Activated T-helper 17 cell treated with anti-CD3 and anti-CD28 coated beads, Interleukin-2, amount 50 U/mL, for 72 hours (primary cell): ENCODE measurements at regions not wholly inside any gene's neighbourhood (a gene's known extent, or its start where the extent isn't known, plus 50 kb on each side); places are given as distances from the start of the nearest gene placed in this dataset.

Experiments used
- ATAC-seq: fragments of 150-1000 bp; cut with Tn5 transposase; replicated peaks from 2 replicates; pipeline ENCODE4 v1.10.0; 2021; ENCODE audit warnings: mild to moderate bottlenecking, moderate library complexity
- H3K27ac Mint-ChIP-seq: one replicate; pipeline ENCODE4 v1.8.0; 2022; ENCODE audit warnings: mixed read lengths
- H3K27me3 Mint-ChIP-seq: one replicate; pipeline ENCODE4 v1.8.0; 2022; ENCODE audit warnings: mixed read lengths
- H3K36me3 Mint-ChIP-seq: one replicate; pipeline ENCODE4 v1.8.0; 2022; ENCODE audit warnings: low read depth, mild to moderate bottlenecking, mixed read lengths
- H3K4me1 Mint-ChIP-seq: one replicate; pipeline ENCODE4 v1.8.0; 2022; ENCODE audit warnings: mixed read lengths
- H3K4me3 Mint-ChIP-seq: one replicate; pipeline ENCODE4 v1.8.0; 2022; ENCODE audit warnings: mild to moderate bottlenecking, mixed read lengths
- H3K9me3 Mint-ChIP-seq: one replicate; pipeline ENCODE4 v1.8.0; 2022; ENCODE audit warnings: mixed read lengths

GRCh38 chr21:16378525-16378924, 648.7 kb downstream of the USP25 start:
- Mint-ChIP-seq H3K27me3 (no peaks in the 10 kb centered on the region), H3K27ac (no peak overlapping the region), H3K9me3 (no peaks in the 10 kb centered on the region), H3K4me1 (no peaks in the 10 kb centered on the region), H3K36me3 (no peaks in the 10 kb centered on the region), H3K4me3 (no peak overlapping the region)
- ATAC-seq, result no peak

GRCh38 chr21:16388291-16388690, 658.5 kb downstream of the USP25 start:
- no peak for ATAC-seq
- H3K36me3 Mint-ChIP-seq, result no peaks in the 10 kb centered on the region
- no peaks in the 10 kb centered on the region for H3K27me3 Mint-ChIP-seq
- H3K27ac Mint-ChIP-seq, result no peak overlapping the region
- H3K4me1 Mint-ChIP-seq, result no peaks in the 10 kb centered on the region
- H3K9me3 Mint-ChIP-seq, result peaks cover 5% of the 10 kb centered on the region
- no peak overlapping the region for H3K4me3 Mint-ChIP-seq

- Mint-ChIP-seq H3K36me3 (no peaks in the 10 kb centered on the region), H3K4me1 (no peaks in the 10 kb centered on the region), H3K27me3 (no peaks in the 10 kb centered on the region), H3K9me3 (peaks cover 5% of the 10 kb centered on the region), H3K4me3 (no peak overlapping the region), H3K27ac (no peak overlapping the region)
- ATAC-seq, result no peak
These were observed 659.3 kb downstream of the USP25 start for GRCh38 chr21:16388911-16389560.

- Mint-ChIP-seq H3K27ac (no peak overlapping the region), H3K36me3 (no peaks in the 10 kb centered on the region), H3K9me3 (peaks cover 5% of the 10 kb centered on the region), H3K27me3 (no peaks in the 10 kb centered on the region), H3K4me1 (no peaks in the 10 kb centered on the region), H3K4me3 (no peak overlapping the region)
- no peak for ATAC-seq
These were observed 659.9 kb downstream of the USP25 start for GRCh38 chr21:16389643-16390042.

- Mint-ChIP-seq H3K4me3 (no peak overlapping the region), H3K27ac (no peak overlapping the region), H3K4me1 (no peaks in the 10 kb centered on the region), H3K36me3 (no peaks in the 10 kb centered on the region), H3K9me3 (peaks cover 11% of the 10 kb centered on the region), H3K27me3 (no peaks in the 10 kb centered on the region)
- no peak for ATAC-seq
These were observed 665.5 kb downstream of the USP25 start for GRCh38 chr21:16395285-16395684.

GRCh38 chr21:16402752-16403151, 673.0 kb downstream of the USP25 start:
- H3K9me3 Mint-ChIP-seq, result no peaks in the 10 kb centered on the region
- H3K4me1 Mint-ChIP-seq, result no peaks in the 10 kb centered on the region
- H3K27ac Mint-ChIP-seq, result no peak overlapping the region
- no peak for ATAC-seq
- H3K36me3 Mint-ChIP-seq, result no peaks in the 10 kb centered on the region
- H3K4me3 Mint-ChIP-seq, result no peak overlapping the region
- H3K27me3 Mint-ChIP-seq, result no peaks in the 10 kb centered on the region

GRCh38 chr21:16404776-16405175, 675.0 kb downstream of the USP25 start:
- H3K4me1 Mint-ChIP-seq, result no peaks in the 10 kb centered on the region
- no peaks in the 10 kb centered on the region for H3K9me3 Mint-ChIP-seq
- H3K27ac Mint-ChIP-seq, result no peak overlapping the region
- no peaks in the 10 kb centered on the region for H3K36me3 Mint-ChIP-seq
- no peak overlapping the region for H3K4me3 Mint-ChIP-seq
- no peaks in the 10 kb centered on the region for H3K27me3 Mint-ChIP-seq
- ATAC-seq, result no peak

- Mint-ChIP-seq H3K36me3 (no peaks in the 10 kb centered on the region), H3K27me3 (no peaks in the 10 kb centered on the region), H3K4me3 (no peak overlapping the region), H3K27ac (no peak overlapping the region), H3K4me1 (no peaks in the 10 kb centered on the region), H3K9me3 (no peaks in the 10 kb centered on the region)
- no peak for ATAC-seq
These were observed 676.6 kb downstream of the USP25 start for GRCh38 chr21:16406355-16406754.

GRCh38 chr21:16407403-16408240, 677.8 kb downstream of the USP25 start:
- no peak overlapping the region for H3K4me3 Mint-ChIP-seq
- no peaks in the 10 kb centered on the region for H3K27me3 Mint-ChIP-seq
- ATAC-seq, result no peak

GRCh38 chr21:16408280-16408679, 678.5 kb downstream of the USP25 start:
- H3K27ac Mint-ChIP-seq, result no peak overlapping the region
- no peak overlapping the region for H3K4me3 Mint-ChIP-seq
- H3K27me3 Mint-ChIP-seq, result no peaks in the 10 kb centered on the region
- no peaks in the 10 kb centered on the region for H3K36me3 Mint-ChIP-seq
- ATAC-seq, result no peak
- H3K9me3 Mint-ChIP-seq, result no peaks in the 10 kb centered on the region
- H3K4me1 Mint-ChIP-seq, result no peaks in the 10 kb centered on the region

More at GRCh38 chr21:16407403-16408240, 677.8 kb downstream of the USP25 start:
- no peaks in the 10 kb centered on the region for H3K4me1 Mint-ChIP-seq
- no peaks in the 10 kb centered on the region for H3K9me3 Mint-ChIP-seq
- no peak overlapping the region for H3K27ac Mint-ChIP-seq
- no peaks in the 10 kb centered on the region for H3K36me3 Mint-ChIP-seq

GRCh38 chr21:16409352-16409751, 679.6 kb downstream of the USP25 start:
- Mint-ChIP-seq H3K27me3 (no peaks in the 10 kb centered on the region), H3K27ac (no peak overlapping the region), H3K36me3 (no peaks in the 10 kb centered on the region)

GRCh38 chr21:16418226-16418625, 688.4 kb downstream of the USP25 start:
- H3K4me1 Mint-ChIP-seq, result no peaks in the 10 kb centered on the region
- H3K9me3 Mint-ChIP-seq, result peaks cover 3% of the 10 kb centered on the region
- no peaks in the 10 kb centered on the region for H3K27me3 Mint-ChIP-seq
- no peak for ATAC-seq
- H3K27ac Mint-ChIP-seq, result no peak overlapping the region
- no peaks in the 10 kb centered on the region for H3K36me3 Mint-ChIP-seq
- H3K4me3 Mint-ChIP-seq, result no peak overlapping the region

More at GRCh38 chr21:16409352-16409751, 679.6 kb downstream of the USP25 start:
- ATAC-seq, result no peak
- Mint-ChIP-seq H3K4me1 (no peaks in the 10 kb centered on the region), H3K9me3 (no peaks in the 10 kb centered on the region), H3K4me3 (no peak overlapping the region)

GRCh38 chr21:16418642-16419041, 688.9 kb downstream of the USP25 start:
- no peak for ATAC-seq
- H3K36me3 Mint-ChIP-seq, result no peaks in the 10 kb centered on the region
- H3K4me3 Mint-ChIP-seq, result no peak overlapping the region
- H3K27ac Mint-ChIP-seq, result no peak overlapping the region
- no peaks in the 10 kb centered on the region for H3K4me1 Mint-ChIP-seq
- H3K9me3 Mint-ChIP-seq, result peaks cover 3% of the 10 kb centered on the region
- no peaks in the 10 kb centered on the region for H3K27me3 Mint-ChIP-seq

GRCh38 chr21:16419188-16419921, 689.6 kb downstream of the USP25 start:
- H3K36me3 Mint-ChIP-seq, result no peaks in the 10 kb centered on the region
- peaks cover 3% of the 10 kb centered on the region for H3K9me3 Mint-ChIP-seq
- H3K27ac Mint-ChIP-seq, result no peak overlapping the region
- no peaks in the 10 kb centered on the region for H3K4me1 Mint-ChIP-seq
- H3K4me3 Mint-ChIP-seq, result no peak overlapping the region
- H3K27me3 Mint-ChIP-seq, result no peaks in the 10 kb centered on the region
- ATAC-seq, result no peak
